Panc1 (cell line): ENCODE measurements at regions not wholly inside any gene's neighbourhood (a gene's known extent, or its start where the extent isn't known, plus 50 kb on each side); places are given as distances from the start of the nearest gene placed in this dataset.

Source experiments
- ATAC-seq: fragments of 200-7000 bp; cut with Tn5 transposase; 2 replicates; pipeline ENCODE4 v1.9.1; 2020; ENCODE audit warnings: mild to moderate bottlenecking, moderate library complexity
- BruUV-seq: library from RNA; stranded (reverse); fragments of 400-500 nt; replicated peaks from 2 replicates; lab custom pipeline; 2021; lab: Mats Ljungman, UMichigan
- CTCF ChIA-PET: fragments of 300-600 bp; sonication (Branson Sonifier 250); formaldehyde crosslinking; loops from one replicate; lab custom pipeline; 2022; ENCODE audit warnings: antibody characterized with exemption; lab: Charles Lee
- POLR2A ChIA-PET: fragments of 300-600 bp; sonication (Branson Sonifier 250); formaldehyde crosslinking; loops from one replicate; lab custom pipeline; 2022; ENCODE audit warnings: antibody characterized with exemption; lab: Charles Lee
- DNase-seq: peaks from one replicate; pipeline ENCODE4 v3.0.0-alpha.2; 2010; ENCODE audit warnings: low read depth, low spot score
- H3K27ac ChIP-seq: 2 replicates; pipeline ENCODE4 v1.5.1; 2011; ENCODE audit warnings: mild to moderate bottlenecking, low read length, inconsistent platforms
- H3K27me3 ChIP-seq: fragments of 200-500 bp; sonication (Bioruptor generic); 2 replicates; pipeline ENCODE4 v1.6.0; 2014; ENCODE audit warnings: low read length, inconsistent platforms; ENCODE audit not compliant: control insufficient read depth, insufficient read depth
- H3K36me3 ChIP-seq: fragments of 200-500 bp; sonication (Bioruptor generic); 2 replicates; pipeline ENCODE4 v1.5.1; 2014; ENCODE audit warnings: inconsistent platforms, mild to moderate bottlenecking, low read length, moderate library complexity; ENCODE audit not compliant: control insufficient read depth, insufficient read depth
- H3K4me1 ChIP-seq: 2 replicates; pipeline ENCODE4 v1.5.1; 2011; ENCODE audit warnings: inconsistent platforms, mild to moderate bottlenecking, low read length, moderate library complexity; ENCODE audit not compliant: control insufficient read depth, insufficient read depth
- H3K4me3 ChIP-seq, 2 experiments: 2 replicates each; pipeline ENCODE4 v1.5.1; 2011 to 2012; ENCODE audit warnings: low read depth in 2 of 2, low read length in 2 of 2, mild to moderate bottlenecking in 2 of 2, inconsistent platforms in 1 of 2, moderate library complexity in 1 of 2
- H3K9me3 ChIP-seq: fragments of 200-500 bp; sonication (Bioruptor generic); 2 replicates; pipeline ENCODE4 v1.5.1; 2014; ENCODE audit warnings: low read depth, mild to moderate bottlenecking, inconsistent platforms, low read length, moderate library complexity; ENCODE audit not compliant: control insufficient read depth, insufficient read depth
- CTCF ChIP-seq: fragments of 450-650 bp; IDR thresholded peaks from 2 replicates; pipeline ENCODE4 v1.5.1; 2017; ENCODE audit warnings: mild to moderate bottlenecking
- POLR2AphosphoS5 ChIP-seq: IDR thresholded peaks from 2 replicates; pipeline ENCODE4 v1.6.1; 2012; ENCODE audit warnings: mild to moderate bottlenecking, low read depth, low read length, moderate library complexity
- REST ChIP-seq, 2 experiments: IDR thresholded peaks; 2 replicates each; pipeline ENCODE4 v1.6.1; 2011 to 2012; ENCODE audit warnings: low read depth in 2 of 2, control low read depth in 1 of 2, low read length in 1 of 2, mild to moderate bottlenecking in 1 of 2, moderate library complexity in 1 of 2; ENCODE audit not compliant: insufficient read depth in 1 of 2
- SIN3A ChIP-seq: IDR thresholded peaks from 2 replicates; pipeline ENCODE4 v1.6.1; 2012; ENCODE audit warnings: low read depth, mild to moderate bottlenecking, low read length, moderate library complexity, borderline replicate concordance; ENCODE audit not compliant: insufficient read depth
- TCF7L2 ChIP-seq: IDR thresholded peaks from 2 replicates; pipeline ENCODE4 v1.6.1; 2011; ENCODE audit warnings: mild to moderate bottlenecking, low read depth, low read length, inconsistent platforms
- in situ Hi-C: cut with HindIII; loops from 2 replicates; pipeline ENCODE4 v1.10.0; 2016; ENCODE audit warnings: low sequenced_read_pairs, low pct_unique_long_range_greater_than_20kb
- intact Hi-C: fragments of 100-400 bp; cut with micrococcal nuclease; formaldehyde crosslinking; loops from one replicate; pipeline ENCODE4 v1.10.0; 2022; ENCODE audit not compliant: unreplicated experiment

GRCh38 chr4:30362436-30362835, 357.7 kb upstream of the PCDH7 start:
- DNase-seq, result no peak
- no peaks in the 10 kb centered on the region for H3K27me3 ChIP-seq
- no peak for ATAC-seq
- TF ChIP-seq REST (IDR thresholded peaks at IDR 0.05; ENCODE audit: insufficient read depth in 1 of 2, low read depth in 2 of 2, low read length in 1 of 2) (no peak), CTCF (no peak), TCF7L2 (no peak), SIN3A (no peak), POLR2AphosphoS5 (no peak)
- no peaks in the 10 kb centered on the region for H3K4me1 ChIP-seq
- no peak overlapping the region for H3K27ac ChIP-seq
- H3K4me3 ChIP-seq, result no peak overlapping the region
- no peaks in the 10 kb centered on the region for H3K36me3 ChIP-seq
- ChIA-PET CTCF (no interaction called here), POLR2A (no interaction called here)
- BruUV-seq, result no TSS peak
- in situ Hi-C loops, result no loop called here
- intact Hi-C loops, result no loop called here
- H3K9me3 ChIP-seq, result no peaks in the 10 kb centered on the region

- Histone ChIP-seq H3K27ac (no peak overlapping the region), H3K4me3 (no peak overlapping the region), H3K4me1 (no peaks in the 10 kb centered on the region), H3K36me3 (no peaks in the 10 kb centered on the region), H3K9me3 (no peaks in the 10 kb centered on the region), H3K27me3 (no peaks in the 10 kb centered on the region)
- BruUV-seq, result no TSS peak
- TF ChIP-seq SIN3A (no peak), REST (IDR thresholded peaks at IDR 0.05; ENCODE audit: insufficient read depth in 1 of 2, low read depth in 2 of 2, low read length in 1 of 2) (no peak), TCF7L2 (no peak), POLR2AphosphoS5 (no peak), CTCF (no peak)
- in situ Hi-C loops (no loop called here), intact Hi-C loops (no loop called here)
- ATAC-seq, result no peak
- ChIA-PET CTCF (no interaction called here), POLR2A (no interaction called here)
- DNase-seq, result no peak
Observed at GRCh38 chr4:30370105-30370504, 350.1 kb upstream of the PCDH7 start.
